ENCODE measurements at regions not wholly inside any gene's neighbourhood (a gene's known extent, or its start where the extent isn't known, plus 50 kb on each side); places are given as distances from the start of the nearest gene placed in this dataset.

DNA sequence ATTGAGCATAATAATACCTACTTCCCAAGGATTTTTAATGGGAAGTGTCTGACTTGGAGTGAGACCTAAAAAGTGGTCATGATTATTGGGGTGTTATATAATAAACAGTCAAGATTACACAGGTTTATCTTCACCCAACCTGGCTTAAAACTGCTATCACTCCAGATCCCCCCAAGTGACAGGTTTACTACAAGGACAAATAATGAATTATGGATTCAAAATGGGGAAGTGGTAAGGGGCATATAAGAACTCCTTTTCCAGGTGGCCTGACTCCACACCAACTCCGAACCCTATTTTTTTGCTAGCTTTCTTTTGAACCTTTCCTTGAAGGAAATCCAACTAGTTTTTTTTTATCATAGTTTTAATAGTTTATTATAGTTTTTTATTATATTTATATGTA is 663.0 kb upstream of the FANCL start:
- TF ChIP-seq, protein P1, sequence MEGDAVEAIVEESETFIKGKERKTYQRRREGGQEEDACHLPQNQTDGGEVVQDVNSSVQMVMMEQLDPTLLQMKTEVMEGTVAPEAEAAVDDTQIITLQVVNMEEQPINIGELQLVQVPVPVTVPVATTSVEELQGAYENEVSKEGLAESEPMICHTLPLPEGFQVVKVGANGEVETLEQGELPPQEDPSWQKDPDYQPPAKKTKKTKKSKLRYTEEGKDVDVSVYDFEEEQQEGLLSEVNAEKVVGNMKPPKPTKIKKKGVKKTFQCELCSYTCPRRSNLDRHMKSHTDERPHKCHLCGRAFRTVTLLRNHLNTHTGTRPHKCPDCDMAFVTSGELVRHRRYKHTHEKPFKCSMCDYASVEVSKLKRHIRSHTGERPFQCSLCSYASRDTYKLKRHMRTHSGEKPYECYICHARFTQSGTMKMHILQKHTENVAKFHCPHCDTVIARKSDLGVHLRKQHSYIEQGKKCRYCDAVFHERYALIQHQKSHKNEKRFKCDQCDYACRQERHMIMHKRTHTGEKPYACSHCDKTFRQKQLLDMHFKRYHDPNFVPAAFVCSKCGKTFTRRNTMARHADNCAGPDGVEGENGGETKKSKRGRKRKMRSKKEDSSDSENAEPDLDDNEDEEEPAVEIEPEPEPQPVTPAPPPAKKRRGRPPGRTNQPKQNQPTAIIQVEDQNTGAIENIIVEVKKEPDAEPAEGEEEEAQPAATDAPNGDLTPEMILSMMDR (IDR thresholded peaks at IDR 0.05; ENCODE audit: insufficient read depth, low read length): no peak
- DNase-seq (ENCODE audit: low read depth): no peak
- no peak overlapping the region for H3K4me3 ChIP-seq (ENCODE audit: low read depth, low read length)

DNA sequence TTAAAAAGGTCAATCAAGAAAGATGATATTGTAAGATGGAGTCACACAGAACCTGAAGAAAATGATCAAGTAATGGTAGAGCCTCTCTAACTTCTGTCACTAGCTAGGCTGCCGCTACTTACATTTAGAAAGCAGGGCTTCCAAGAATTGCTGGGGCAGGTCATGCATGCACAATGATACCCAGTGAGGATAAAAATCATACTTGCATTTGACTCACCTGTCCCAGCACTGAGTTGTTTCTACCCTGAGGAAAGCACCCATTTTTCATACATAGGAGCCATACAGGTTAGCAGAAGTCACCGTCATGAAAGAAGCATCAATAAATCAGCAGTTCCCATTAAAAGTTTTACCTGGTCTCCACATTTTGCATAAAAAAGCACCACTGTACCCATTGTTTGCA is 662.3 kb upstream of the FANCL start:
- TF ChIP-seq, protein P1 (IDR thresholded peaks at IDR 0.05; ENCODE audit: insufficient read depth, low read length): no peak
- no peak overlapping the region for H3K4me3 ChIP-seq (ENCODE audit: low read depth, low read length)
- DNase-seq (ENCODE audit: low read depth): no peak

DNA sequence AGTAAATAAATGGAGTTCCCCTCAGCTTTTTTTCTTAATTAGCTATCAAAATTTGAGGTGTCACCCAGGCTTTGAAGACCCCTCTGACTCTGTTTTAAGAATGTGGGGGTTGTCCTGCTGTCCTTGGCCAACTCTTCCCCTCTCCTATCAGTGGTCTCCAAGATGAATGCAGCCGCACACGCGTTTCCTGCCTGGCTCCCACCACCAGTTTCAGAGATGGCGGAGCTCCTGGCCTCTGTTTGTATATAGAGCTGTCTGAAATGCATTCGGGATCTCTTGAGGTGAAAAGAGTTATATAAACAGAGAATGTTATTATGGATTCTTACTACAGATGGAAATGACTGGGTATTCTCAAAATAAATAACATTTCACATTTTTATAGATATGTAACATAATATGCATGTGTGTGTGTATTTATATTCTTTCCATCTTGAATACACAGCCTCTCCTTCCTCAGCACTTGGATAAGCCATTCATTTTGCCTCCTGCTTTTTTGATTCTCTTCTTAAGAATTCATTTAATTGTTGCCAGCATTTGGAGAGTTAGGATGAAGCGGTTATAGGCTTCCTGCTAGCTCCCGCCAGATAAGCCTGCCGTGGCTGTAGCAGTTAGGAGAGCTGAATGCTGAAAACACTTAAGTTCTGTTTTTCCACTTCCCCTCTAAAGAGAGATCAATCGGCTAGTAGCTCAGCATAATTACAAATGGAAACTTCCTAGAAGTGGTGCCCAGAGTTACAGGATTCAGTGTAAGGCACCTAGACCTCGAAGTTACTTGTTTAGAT is 659.3 kb upstream of the FANCL start:
- TF ChIP-seq, protein P1 (IDR thresholded peaks at IDR 0.05; ENCODE audit: insufficient read depth, low read length): no peak
- no peak overlapping the region for H3K4me3 ChIP-seq (ENCODE audit: low read depth, low read length)
- no peak for DNase-seq (ENCODE audit: low read depth)

DNA sequence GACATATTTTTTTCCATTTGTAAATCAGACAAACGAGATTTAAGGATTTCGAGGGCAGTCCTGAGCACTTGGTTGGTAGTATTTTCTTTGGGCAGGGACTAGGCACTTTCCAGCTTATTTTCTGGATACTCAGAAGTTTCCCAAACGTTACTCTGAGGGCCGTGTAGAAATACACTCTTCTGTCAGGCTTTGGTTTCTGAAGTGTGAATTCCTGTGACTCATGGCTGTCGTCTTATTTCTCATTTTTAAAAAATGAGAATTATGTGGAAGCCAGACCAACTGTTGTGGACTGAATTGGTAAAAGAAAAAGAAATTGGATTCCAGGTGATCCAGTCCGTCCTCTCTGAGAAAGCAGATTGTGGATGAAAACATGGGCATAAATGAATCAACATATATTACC is 658.6 kb upstream of the FANCL start:
- TF ChIP-seq, protein P1 (IDR thresholded peaks at IDR 0.05; ENCODE audit: insufficient read depth, low read length): no peak
- no peak overlapping the region for H3K4me3 ChIP-seq (ENCODE audit: low read depth, low read length)
- no peak for DNase-seq (ENCODE audit: low read depth)

DNA sequence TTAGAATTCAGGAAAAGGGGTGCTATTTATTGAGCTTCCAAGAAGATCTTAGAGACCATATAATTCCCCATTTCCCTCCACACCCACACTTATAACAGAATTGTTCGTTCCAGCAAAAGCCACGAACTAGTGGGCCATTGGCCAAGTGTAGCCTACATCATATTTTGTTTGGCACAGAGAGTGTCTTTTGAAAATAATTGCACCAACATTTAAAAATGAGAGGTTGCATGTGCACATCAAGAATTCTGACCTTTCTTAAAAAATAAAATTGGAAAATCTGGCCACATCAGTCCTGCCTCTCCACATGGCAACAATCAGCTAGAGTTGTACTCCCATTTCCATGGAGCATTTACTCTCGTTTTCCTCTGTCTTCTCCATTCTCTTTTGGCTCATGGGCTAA is 655.5 kb upstream of the FANCL start:
- DNase-seq (ENCODE audit: low read depth): peak; percentile 0

DNA sequence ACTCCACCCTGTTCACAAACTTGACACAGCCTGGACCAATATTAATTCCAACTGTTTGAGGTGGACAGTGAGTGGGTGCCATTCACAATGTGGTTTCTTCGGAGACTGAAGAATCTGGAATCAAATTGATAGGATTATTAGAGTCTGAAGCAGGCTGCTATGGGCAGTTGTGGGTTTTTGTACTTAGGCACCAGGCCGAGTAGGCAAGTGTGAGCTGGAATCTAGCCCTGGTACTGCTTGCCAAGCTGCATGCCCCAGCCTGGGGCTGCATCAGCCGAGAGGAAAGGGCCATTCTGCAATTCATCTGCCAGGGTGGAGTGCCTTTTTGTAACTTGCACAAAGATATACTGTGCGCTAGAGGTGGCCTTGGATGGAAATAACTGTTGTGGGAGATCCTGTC is 654.7 kb upstream of the FANCL start:
- no peak overlapping the region for H3K4me3 ChIP-seq (ENCODE audit: low read depth, low read length)
- TF ChIP-seq, protein P1 (IDR thresholded peaks at IDR 0.05; ENCODE audit: insufficient read depth, low read length): no peak
- no peak for DNase-seq (ENCODE audit: low read depth)

More for the DNA sequence above, 655.5 kb upstream of the FANCL start:
- TF ChIP-seq, protein P1 (IDR thresholded peaks at IDR 0.05; ENCODE audit: insufficient read depth, low read length): no peak
- H3K4me3 ChIP-seq (ENCODE audit: low read depth, low read length): no peak overlapping the region

All from fibroblast of the aortic adventitia (primary cell).